Osteoblast (primary cell): ENCODE measurements at regions not wholly inside any gene's neighbourhood (a gene's known extent, or its start where the extent isn't known, plus 50 kb on each side); places are given as distances from the start of the nearest gene placed in this dataset.

Experiments
- DNase-seq: peaks from one replicate; pipeline ENCODE4 v3.0.0; 2011; ENCODE audit warnings: low spot score, mixed read lengths; ENCODE audit not compliant: insufficient read length; ENCODE audit errors: missing footprints
- H2AFZ ChIP-seq: 2 replicates; pipeline ENCODE4 v1.6.0; 2011; ENCODE audit warnings: mild to moderate bottlenecking, low read length
- H3K27ac ChIP-seq: 2 replicates; pipeline ENCODE4 v1.5.1; 2011; ENCODE audit warnings: mild to moderate bottlenecking, low read depth, low read length, moderate library complexity
- H3K27me3 ChIP-seq: 2 replicates; pipeline ENCODE4 v1.6.0; 2012; ENCODE audit warnings: mild to moderate bottlenecking, control low read depth, inconsistent platforms, low read length, moderate library complexity; ENCODE audit not compliant: insufficient read depth
- H3K36me3 ChIP-seq: 2 replicates; pipeline ENCODE4 v1.5.1; 2011; ENCODE audit warnings: mild to moderate bottlenecking, low read length, control low read depth, moderate library complexity; ENCODE audit not compliant: insufficient read depth
- H3K4me1 ChIP-seq: 2 replicates; pipeline ENCODE4 v1.5.1; 2011; ENCODE audit warnings: mild to moderate bottlenecking, low read length, control low read depth, moderate library complexity; ENCODE audit not compliant: insufficient read depth
- H3K4me2 ChIP-seq: 2 replicates; pipeline ENCODE4 v1.6.0; 2011; ENCODE audit warnings: mild to moderate bottlenecking, low read length; ENCODE audit not compliant: insufficient read depth
- H3K4me3 ChIP-seq: fragments of 200-600 bp; sonication (generic); 3 replicates; pipeline ENCODE4 v1.5.1; 2012; ENCODE audit warnings: mild to moderate bottlenecking, low read length, inconsistent platforms; ENCODE audit not compliant: insufficient read depth
- H3K79me2 ChIP-seq: 2 replicates; pipeline ENCODE4 v1.6.0; 2012; ENCODE audit warnings: mild to moderate bottlenecking, low read length, control low read depth, inconsistent platforms; ENCODE audit not compliant: insufficient read depth
- H3K9me3 ChIP-seq: 2 replicates; pipeline ENCODE4 v1.5.1; 2011; ENCODE audit warnings: low read depth, low read length, control low read depth
- H4K20me1 ChIP-seq: 2 replicates; pipeline ENCODE4 v1.6.0; 2012; ENCODE audit warnings: mild to moderate bottlenecking, low read length, control low read depth; ENCODE audit not compliant: insufficient read depth
- CTCF ChIP-seq: IDR thresholded peaks from 2 replicates; pipeline ENCODE4 v1.5.1; 2011; ENCODE audit warnings: mild to moderate bottlenecking, low read depth, low read length, moderate library complexity; ENCODE audit errors: extremely low read depth

GRCh38 chr9:93869088-93869487 is 86.1 kb downstream of the BARX1 start:
- Histone ChIP-seq H3K79me2 (no peaks in the 10 kb centered on the region), H3K9me3 (peaks cover 1% of the 10 kb centered on the region), H3K36me3 (no peaks in the 10 kb centered on the region), H3K4me2 (no peak overlapping the region), H3K27me3 (no peaks in the 10 kb centered on the region), H3K27ac (no peak overlapping the region), H3K4me3 (no peak overlapping the region), H4K20me1 (no peaks in the 10 kb centered on the region), H3K4me1 (no peaks in the 10 kb centered on the region), H2AFZ (no peak overlapping the region)
- no peak for DNase-seq
- no peak for TF ChIP-seq CTCF

- no peak overlapping the region for H2AFZ ChIP-seq
- no peak overlapping the region for H3K4me3 ChIP-seq
- H3K27ac ChIP-seq, result no peak overlapping the region
- DNase-seq, result no peak
- no peak for TF ChIP-seq CTCF
- no peaks in the 10 kb centered on the region for H3K79me2 ChIP-seq
- H4K20me1 ChIP-seq, result no peaks in the 10 kb centered on the region
- H3K4me1 ChIP-seq, result no peaks in the 10 kb centered on the region
- peaks cover 4% of the 10 kb centered on the region for H3K27me3 ChIP-seq
- no peaks in the 10 kb centered on the region for H3K9me3 ChIP-seq
- H3K4me2 ChIP-seq, result no peak overlapping the region
- no peaks in the 10 kb centered on the region for H3K36me3 ChIP-seq
Measured at GRCh38 chr9:93865716-93866115, 89.4 kb downstream of the BARX1 start.

DNA sequence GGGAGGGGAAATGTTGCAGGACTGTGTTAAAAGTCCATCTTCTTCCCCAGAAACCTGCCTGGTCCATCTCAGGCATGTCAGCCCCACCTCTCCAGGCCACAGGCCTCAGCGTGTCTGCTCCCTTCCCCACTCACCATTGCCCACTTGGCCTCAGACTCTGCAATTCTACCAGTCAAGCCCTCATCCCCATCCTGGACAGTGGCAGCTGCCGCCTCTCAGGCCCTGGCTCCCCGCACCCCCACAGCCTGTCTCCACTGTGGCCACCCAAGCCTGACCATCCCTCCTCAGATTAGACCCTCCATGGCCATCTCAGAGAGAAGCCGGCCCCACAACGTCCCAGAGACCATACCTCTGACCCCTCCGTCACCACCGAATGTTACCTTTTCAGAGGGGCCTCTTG is 89.9 kb downstream of the BARX1 start:
- Histone ChIP-seq H3K9me3 (no peaks in the 10 kb centered on the region), H3K4me3 (no peak overlapping the region), H3K79me2 (no peaks in the 10 kb centered on the region), H3K36me3 (no peaks in the 10 kb centered on the region), H3K4me2 (no peak overlapping the region), H3K4me1 (no peaks in the 10 kb centered on the region), H3K27me3 (peaks cover 8% of the 10 kb centered on the region), H3K27ac (no peak overlapping the region), H4K20me1 (no peaks in the 10 kb centered on the region), H2AFZ (no peak overlapping the region)
- no peak for DNase-seq
- no peak for TF ChIP-seq CTCF

GRCh38 chr9:93864840-93865239 is 90.3 kb downstream of the BARX1 start:
- no peak for TF ChIP-seq CTCF

More at GRCh38 chr9:93864840-93865239, 90.3 kb downstream of the BARX1 start:
- no peak for DNase-seq
- Histone ChIP-seq H3K27ac (no peak overlapping the region), H2AFZ (no peak overlapping the region), H3K36me3 (no peaks in the 10 kb centered on the region), H3K9me3 (no peaks in the 10 kb centered on the region), H3K4me3 (no peak overlapping the region), H3K4me2 (no peak overlapping the region), H3K79me2 (no peaks in the 10 kb centered on the region), H3K27me3 (peaks cover 11% of the 10 kb centered on the region), H4K20me1 (no peaks in the 10 kb centered on the region), H3K4me1 (no peaks in the 10 kb centered on the region)
